ENCODE measurements at regions not wholly inside any gene's neighbourhood (a gene's known extent, or its start where the extent isn't known, plus 50 kb on each side); places are given as distances from the start of the nearest gene placed in this dataset.

DNA sequence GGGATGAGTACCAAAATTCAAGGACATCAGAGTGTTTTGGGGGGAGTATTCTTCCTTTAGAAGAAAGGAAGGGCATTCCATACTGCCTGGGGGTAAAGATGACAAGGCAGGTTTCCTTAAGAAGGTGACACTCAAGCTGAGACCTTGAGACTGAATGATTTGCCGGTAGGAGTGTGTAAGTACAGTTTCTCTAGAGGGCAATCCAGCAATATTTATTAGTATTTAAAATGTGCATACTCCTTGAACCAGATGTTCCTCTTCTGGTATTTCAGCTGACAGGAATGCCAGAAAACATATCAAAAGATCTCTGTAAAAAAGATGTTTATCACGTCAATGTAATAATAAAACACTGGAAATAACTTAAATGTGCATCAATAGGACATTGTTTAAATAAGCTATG, 106.4 kb upstream of the TMCC3 start:
- TF ChIP-seq, protein P1, sequence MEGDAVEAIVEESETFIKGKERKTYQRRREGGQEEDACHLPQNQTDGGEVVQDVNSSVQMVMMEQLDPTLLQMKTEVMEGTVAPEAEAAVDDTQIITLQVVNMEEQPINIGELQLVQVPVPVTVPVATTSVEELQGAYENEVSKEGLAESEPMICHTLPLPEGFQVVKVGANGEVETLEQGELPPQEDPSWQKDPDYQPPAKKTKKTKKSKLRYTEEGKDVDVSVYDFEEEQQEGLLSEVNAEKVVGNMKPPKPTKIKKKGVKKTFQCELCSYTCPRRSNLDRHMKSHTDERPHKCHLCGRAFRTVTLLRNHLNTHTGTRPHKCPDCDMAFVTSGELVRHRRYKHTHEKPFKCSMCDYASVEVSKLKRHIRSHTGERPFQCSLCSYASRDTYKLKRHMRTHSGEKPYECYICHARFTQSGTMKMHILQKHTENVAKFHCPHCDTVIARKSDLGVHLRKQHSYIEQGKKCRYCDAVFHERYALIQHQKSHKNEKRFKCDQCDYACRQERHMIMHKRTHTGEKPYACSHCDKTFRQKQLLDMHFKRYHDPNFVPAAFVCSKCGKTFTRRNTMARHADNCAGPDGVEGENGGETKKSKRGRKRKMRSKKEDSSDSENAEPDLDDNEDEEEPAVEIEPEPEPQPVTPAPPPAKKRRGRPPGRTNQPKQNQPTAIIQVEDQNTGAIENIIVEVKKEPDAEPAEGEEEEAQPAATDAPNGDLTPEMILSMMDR (IDR thresholded peaks at IDR 0.05): no peak
- TF ChIP-seq TCF7L2 (IDR thresholded peaks at IDR 0.05; ENCODE audit: low read depth, low read length): no peak
- no peak for TF ChIP-seq POLR2AphosphoS5 (IDR thresholded peaks at IDR 0.05; ENCODE audit: low read depth, low read length)
- TF ChIP-seq, protein P2, sequence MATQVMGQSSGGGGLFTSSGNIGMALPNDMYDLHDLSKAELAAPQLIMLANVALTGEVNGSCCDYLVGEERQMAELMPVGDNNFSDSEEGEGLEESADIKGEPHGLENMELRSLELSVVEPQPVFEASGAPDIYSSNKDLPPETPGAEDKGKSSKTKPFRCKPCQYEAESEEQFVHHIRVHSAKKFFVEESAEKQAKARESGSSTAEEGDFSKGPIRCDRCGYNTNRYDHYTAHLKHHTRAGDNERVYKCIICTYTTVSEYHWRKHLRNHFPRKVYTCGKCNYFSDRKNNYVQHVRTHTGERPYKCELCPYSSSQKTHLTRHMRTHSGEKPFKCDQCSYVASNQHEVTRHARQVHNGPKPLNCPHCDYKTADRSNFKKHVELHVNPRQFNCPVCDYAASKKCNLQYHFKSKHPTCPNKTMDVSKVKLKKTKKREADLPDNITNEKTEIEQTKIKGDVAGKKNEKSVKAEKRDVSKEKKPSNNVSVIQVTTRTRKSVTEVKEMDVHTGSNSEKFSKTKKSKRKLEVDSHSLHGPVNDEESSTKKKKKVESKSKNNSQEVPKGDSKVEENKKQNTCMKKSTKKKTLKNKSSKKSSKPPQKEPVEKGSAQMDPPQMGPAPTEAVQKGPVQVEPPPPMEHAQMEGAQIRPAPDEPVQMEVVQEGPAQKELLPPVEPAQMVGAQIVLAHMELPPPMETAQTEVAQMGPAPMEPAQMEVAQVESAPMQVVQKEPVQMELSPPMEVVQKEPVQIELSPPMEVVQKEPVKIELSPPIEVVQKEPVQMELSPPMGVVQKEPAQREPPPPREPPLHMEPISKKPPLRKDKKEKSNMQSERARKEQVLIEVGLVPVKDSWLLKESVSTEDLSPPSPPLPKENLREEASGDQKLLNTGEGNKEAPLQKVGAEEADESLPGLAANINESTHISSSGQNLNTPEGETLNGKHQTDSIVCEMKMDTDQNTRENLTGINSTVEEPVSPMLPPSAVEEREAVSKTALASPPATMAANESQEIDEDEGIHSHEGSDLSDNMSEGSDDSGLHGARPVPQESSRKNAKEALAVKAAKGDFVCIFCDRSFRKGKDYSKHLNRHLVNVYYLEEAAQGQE (IDR thresholded peaks at IDR 0.05; ENCODE audit: insufficient read depth in 1 of 2, low read depth in 2 of 2, low read length in 1 of 2): no peak
- no peak for TF ChIP-seq SIN3A (IDR thresholded peaks at IDR 0.05; ENCODE audit: borderline replicate concordance, insufficient read depth, low read depth, low read length)

All from Panc1 (cell line).